GM18873 (cell line): ENCODE measurements at regions not wholly inside any gene's neighbourhood (a gene's known extent, or its start where the extent isn't known, plus 50 kb on each side); places are given as distances from the start of the nearest gene placed in this dataset.

ENCODE experiments used
- ATAC-seq: cut with Tn5 transposase; IDR thresholded peaks from one replicate; pipeline ENCODE4 v1.9.1; 2021; ENCODE audit warnings: mild to moderate bottlenecking, moderate library complexity, moderate number of reproducible peaks; ENCODE audit not compliant: unreplicated experiment, low FRiP score

GRCh38 chr13:79688741-79689140 lies 207.8 kb downstream of the NDFIP2 start:
- no peak for ATAC-seq

DNA sequence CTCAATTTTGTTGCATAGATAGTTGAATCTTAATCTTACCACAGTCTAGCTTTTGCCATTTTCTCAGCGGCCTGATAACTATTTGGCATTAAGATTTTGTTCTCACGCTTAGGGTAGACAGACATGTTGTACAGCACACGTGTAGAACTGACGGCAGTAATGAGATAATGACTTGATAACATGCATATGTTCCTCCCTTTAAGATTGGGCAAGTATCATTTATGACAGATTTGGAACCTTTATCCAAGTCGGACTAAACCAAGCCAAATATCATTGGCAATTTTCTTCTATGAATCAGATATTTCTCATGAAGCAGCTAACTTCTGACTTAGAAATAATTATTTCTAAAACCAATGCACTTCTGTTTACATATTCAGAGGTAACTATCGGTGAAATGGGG lies 205.5 kb downstream of the NDFIP2 start:
- ATAC-seq: no peak

GRCh38 chr13:79684371-79684770 lies 203.4 kb downstream of the NDFIP2 start:
- ATAC-seq: no peak

GRCh38 chr13:79682164-79682563 lies 201.2 kb downstream of the NDFIP2 start:
- no peak for ATAC-seq

GRCh38 chr13:79681069-79681468 lies 200.1 kb downstream of the NDFIP2 start:
- no peak for ATAC-seq

GRCh38 chr13:79680485-79680884 lies 199.5 kb downstream of the NDFIP2 start:
- no peak for ATAC-seq

- no peak for ATAC-seq
Observed at GRCh38 chr13:79679334-79679733, 198.4 kb downstream of the NDFIP2 start.

- ATAC-seq: no peak
Observed at GRCh38 chr13:79678100-79678499, 197.1 kb downstream of the NDFIP2 start.

GRCh38 chr13:79675931-79676660 lies 195.1 kb downstream of the NDFIP2 start:
- ATAC-seq: no peak

DNA sequence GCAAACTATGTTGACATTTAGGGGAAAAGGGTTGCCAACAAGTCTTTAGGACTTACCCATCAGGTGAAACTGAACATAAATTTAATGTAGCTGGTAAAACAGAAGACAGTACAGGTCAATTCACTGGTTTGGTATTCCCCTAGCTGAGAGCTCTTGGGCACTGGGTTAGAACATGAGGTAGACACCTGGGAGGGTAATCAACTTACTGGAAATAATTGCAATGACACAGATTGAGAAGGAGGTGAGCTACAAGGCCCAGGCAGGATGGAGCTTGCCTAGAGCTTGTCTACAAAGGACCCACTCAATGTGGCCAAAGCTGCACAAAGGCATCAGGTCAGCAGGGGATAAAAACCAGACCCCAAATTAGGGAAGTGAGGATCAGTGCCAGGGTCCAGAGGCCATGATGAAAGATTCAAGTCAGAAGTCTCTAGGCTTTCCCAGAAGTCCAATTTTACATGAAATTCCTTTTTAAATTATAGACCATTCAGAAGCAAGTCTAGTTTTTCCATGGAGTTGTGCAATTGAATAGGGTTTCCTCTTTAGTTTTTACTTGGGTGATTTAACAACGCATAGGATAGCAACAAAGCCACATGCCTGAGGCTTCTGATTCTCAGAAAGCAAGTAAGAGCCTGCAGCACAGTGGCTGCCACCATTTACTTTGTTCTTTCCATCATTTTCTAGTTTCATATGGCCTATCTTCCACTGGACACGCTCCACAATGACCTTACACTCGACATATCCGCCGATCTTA lies 194.0 kb downstream of the NDFIP2 start:
- no peak for ATAC-seq

DNA sequence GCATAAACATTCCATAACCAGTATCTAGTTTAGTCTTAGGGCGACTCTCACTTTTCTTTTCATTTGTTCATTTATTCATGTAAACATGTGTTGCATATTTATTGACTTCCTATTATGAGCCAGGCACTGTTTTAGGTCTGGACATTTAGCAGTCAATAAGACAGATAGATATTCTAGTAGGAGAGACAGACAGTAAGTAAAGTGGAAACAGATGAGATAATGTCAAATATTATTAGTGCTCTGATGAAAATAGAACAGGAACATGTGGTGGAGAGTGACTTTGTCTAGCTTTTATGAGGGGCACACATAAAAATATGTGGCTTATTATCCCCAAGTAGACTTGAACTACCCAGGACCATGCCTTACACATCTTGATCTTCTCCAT lies 193.0 kb downstream of the NDFIP2 start:
- no peak for ATAC-seq

- ATAC-seq: no peak
Observed at GRCh38 chr13:79673310-79673992, 192.5 kb downstream of the NDFIP2 start.

GRCh38 chr13:79671420-79671819 lies 190.5 kb downstream of the NDFIP2 start:
- no peak for ATAC-seq

DNA sequence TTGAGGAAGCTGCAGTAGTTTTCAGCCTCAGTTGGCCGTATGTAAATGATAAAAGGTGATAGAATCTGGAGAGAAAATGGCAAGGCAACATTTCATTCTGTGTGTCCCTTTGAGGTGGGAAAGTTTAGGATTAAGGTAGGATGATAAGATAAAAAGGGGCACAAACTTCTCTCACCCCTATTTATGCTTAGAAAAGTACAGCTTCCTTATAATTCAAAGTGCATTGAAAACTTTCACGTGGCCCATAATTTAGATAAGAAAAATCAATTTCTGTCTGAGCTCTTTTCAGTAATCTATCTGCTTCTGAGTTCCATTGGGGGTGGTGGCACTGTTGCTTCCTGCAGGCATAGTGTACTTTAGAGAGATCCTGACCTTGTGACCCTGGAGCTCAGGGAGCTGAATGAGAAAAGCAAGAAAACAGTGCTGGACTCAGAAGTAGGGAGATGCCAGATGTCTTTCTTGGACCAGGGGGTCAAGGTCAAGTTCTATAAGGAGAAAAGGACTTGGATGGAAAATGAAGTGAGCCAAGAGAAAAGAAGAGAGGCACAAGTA lies 187.3 kb downstream of the NDFIP2 start:
- no peak for ATAC-seq

DNA sequence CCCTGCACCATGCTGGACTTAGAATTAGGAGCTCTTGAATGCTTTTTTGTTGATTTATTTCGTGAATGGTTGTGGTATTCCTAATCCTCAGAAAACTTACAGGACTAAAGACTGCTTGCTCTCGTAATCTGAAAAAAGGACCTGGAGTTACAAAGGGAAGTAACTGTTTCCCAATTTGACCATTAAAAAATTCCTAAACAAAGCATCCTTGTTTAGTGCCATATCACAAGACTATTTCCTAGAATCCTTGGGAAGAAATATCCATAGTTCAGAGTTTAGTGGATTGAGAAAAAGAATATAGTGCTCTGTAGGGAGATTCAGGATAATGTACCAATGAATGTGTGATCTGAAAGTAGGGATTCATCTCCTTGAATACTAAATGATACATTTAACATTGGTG lies 186.8 kb downstream of the NDFIP2 start:
- no peak for ATAC-seq

GRCh38 chr13:79663977-79664636 lies 183.2 kb downstream of the NDFIP2 start:
- no peak for ATAC-seq

GRCh38 chr13:79663435-79663834 lies 182.5 kb downstream of the NDFIP2 start:
- ATAC-seq: no peak

GRCh38 chr13:79662882-79663281 lies 181.9 kb downstream of the NDFIP2 start:
- no peak for ATAC-seq

GRCh38 chr13:79660361-79660760 lies 179.4 kb downstream of the NDFIP2 start:
- no peak for ATAC-seq

DNA sequence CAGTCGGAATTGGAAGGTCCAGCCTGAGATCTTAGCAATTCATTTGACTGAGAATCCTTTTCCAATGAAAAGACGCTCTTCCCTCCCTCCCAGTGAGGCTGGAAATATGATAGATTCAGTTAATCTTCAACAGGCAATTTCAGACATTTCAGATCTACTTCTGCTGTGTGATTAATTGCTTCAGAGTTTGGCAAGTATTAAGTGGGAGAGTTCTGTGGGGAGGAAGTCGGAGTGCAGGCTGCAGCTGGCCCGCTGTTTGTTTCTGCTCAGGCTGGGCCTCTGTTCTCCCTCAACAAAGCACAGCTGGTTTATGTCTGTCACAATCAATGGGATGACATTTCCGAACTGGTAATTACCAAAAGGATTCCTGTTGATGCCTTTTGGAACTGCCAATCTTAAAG lies 178.2 kb downstream of the NDFIP2 start:
- no peak for ATAC-seq
